GM18526 (cell line): ENCODE measurements at regions not wholly inside any gene's neighbourhood (a gene's known extent, or its start where the extent isn't known, plus 50 kb on each side); places are given as distances from the start of the nearest gene placed in this dataset.

Experiments
- POLR2A ChIP-seq: IDR thresholded peaks from 3 replicates; pipeline ENCODE4 v1.6.1; 2011; ENCODE audit not compliant: insufficient read length; ENCODE audit errors: extremely low read depth

DNA sequence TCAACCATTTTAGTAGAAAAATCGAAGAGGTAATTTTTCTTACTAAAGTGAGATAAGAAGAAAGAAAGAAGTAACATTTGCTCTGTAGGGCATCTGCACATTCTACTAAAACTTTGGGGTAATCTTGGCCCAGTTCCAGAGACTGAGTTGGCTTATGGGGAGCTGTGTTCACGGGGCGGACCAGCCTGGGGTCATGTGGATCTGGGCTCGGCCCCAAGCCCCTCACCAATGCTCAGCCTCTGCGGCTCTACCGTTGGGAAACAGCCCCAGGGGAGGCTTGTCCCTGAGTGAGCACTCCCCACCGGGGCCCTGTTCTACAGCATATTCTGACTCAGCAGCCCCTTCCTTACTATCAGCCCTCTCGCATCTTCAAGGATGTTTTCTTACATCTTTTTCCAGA is 132.3 kb downstream of the RTP5 start:
- TF ChIP-seq POLR2A = no peak

- TF ChIP-seq POLR2A = no peak
These were observed 133.4 kb downstream of the RTP5 start for GRCh38 chr2:242002944-242003343.

DNA sequence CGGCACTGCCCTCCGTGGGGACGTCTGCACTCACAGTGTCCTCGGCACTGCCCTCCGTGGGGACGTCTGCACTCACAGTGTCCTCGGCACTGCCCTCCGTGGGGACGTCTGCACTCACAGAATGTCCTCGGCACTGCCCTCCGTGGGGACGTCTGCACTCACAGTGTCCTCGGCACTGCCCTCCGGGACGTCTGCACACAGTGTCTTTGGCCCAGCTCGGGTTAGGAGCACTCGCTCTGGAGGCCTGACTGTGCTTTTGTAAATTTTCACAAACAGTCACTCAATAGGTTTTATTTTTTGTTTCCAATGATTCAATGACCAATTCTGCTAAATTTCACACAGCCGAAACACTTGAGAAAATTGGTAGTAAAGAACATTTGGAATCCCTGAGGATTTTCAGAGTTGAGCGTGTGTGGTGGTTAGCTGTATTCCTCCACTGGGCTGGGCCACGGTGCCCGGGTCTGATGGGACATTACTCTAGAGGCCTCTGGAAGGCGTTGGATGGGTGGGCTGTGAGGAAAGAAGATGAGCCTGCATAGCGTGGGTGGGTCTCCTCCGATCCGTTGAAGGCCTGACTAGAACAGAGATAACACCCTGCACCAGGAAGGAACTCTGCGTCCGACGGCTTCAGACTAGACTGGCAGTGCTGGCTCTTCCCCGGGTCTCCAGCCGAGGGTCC is 134.8 kb downstream of the RTP5 start:
- TF ChIP-seq POLR2A = no peak

- TF ChIP-seq POLR2A = no peak
These were observed 135.3 kb downstream of the RTP5 start for GRCh38 chr2:242004902-242005230.

DNA sequence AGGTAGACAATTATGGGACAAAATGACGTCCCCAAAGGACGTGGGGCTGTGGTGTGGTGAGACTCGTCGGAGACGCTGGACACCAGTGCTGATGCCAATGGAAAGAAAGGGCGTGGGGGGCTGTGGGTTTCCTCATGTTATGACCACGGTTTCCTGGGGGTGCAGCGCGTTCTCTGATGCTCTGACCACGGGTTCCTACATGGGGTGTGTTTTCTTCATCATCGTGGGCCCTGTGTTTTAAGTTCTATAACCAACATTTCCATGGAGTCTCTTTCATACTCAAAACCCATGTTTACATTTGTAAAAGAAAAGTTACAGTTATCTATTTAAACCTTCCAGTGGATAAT is 141.6 kb downstream of the RTP5 start:
- TF ChIP-seq POLR2A = no peak

- no peak for TF ChIP-seq POLR2A
These were observed 142.0 kb downstream of the RTP5 start for GRCh38 chr2:242011516-242011915.

GRCh38 chr2:242011991-242012764 is 142.6 kb downstream of the RTP5 start:
- no peak for TF ChIP-seq POLR2A

DNA sequence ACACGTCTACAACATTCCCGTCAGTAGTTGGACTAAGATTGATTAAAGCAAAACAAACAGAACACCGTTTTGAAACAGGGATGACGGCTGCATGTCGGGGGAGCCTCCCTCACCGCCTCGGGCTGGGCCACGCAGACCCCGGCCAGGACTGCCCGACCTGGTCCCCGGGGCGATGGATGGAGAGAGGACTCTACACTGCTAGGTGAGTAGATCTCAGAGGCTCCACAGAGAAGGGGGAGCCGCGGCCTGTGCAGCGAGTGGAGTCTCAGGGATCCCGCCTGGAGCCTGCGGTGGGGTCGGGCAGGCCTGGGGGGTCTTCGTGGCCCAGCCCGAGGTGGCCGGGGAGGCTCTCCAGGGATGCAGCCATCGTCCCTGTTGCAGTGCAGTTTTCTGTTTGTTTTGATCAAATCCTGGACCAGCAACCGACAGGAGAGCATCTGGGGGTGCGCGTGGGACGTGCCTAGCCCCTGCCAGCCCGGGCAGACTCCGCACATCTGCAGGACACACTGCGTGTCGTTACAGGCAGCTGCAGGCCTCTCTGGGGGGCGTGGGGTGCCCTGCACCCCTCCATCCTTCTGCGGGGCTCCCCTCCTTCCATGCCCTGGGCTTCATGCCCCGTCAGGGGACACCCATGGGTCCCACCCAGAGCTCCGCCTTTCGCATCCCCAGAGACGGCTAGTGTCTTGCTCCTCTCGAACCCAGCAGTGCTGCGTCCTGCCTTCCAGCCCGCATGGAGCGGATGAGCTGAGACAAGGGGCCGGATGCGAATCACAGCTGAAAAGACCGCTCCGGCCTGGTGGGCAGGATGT is 143.6 kb downstream of the RTP5 start:
- TF ChIP-seq POLR2A = no peak

DNA sequence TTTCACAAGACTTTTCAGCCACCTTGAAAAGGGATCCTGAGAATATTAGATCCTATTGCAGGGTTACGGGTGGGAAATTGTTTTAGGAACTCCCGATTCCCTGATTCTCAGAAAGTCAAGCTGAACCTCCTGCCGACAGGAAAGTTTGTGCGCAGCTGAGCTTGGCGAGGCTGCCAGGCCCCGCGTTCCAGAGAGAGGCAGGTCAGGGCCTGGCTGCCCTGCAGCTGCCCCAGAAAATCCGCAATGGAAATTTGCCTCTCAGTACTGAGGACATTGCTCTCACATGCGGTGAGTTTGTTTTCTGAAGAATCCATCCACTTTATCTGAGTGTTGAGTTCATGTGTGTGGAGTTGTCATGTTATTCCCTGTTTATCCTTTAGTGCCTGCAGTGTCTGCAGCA is 144.2 kb downstream of the RTP5 start:
- no peak for TF ChIP-seq POLR2A

DNA sequence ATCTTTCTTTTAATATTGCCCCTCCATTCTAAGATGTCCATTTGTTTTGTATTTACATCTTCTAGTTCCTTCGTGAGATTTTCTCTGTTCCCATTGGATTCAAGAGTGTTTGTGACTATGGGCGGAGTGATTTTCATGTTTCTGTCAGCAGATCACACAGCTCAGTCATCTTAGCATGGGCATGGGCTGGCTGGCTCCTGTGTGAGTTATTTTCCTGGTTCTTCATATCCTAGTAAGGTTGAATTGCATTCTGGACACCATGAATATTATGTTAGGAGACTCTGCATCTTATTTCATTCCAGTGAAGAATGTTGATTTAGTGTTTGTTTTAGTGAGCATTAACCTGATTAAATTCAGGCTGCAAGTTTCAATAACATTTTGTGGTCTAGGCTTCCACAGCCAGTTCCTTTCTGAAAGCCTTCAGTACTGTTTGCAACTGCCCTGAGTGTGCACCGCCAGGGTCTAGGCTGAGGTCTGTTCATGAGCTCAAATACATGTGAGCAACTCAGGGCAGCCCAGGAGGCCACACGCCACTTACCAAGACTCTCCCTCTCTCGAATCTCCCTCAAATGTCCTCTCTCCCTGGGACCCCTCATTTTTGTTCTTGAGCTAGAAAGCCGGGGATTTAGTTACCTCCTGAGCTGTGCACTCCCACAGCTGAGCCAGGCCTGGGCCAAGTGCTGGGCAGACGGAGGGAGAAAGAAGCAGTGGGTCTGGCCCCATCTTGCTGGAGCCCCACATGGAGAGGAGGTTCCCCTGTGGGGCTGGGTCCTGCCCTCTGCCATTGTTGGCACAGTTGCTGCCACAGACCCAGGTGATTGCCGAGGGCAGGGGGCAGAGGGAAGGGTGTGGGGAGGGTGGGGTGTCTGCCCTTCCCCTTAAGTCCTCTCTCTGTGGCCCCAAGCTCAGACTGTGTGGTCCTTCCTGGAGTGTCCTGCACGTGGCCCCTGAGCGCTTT is 145.9 kb downstream of the RTP5 start:
- no peak for TF ChIP-seq POLR2A

GRCh38 chr2:242017086-242017485 is 147.6 kb downstream of the RTP5 start:
- TF ChIP-seq POLR2A = no peak

DNA sequence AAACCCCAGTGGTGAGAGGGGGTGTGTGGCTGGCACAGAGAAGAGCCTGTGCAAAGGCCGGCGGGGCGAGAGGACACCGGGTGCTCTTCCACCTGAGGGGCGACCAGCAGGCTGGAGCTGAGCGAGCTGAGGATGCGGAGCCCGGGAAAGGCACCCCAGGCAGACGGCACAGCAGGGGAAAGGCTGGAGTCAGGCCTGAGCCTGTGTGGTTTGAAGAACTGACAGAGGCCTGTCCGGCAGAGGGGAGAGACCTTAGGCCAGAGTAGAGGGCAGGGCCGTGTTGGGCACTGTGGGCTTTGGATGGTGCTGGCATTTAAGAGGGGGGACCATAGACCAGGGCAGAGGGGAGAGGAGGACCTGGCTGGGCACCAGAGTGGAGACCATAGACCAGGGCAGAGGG is 149.8 kb downstream of the RTP5 start:
- no peak for TF ChIP-seq POLR2A

GRCh38 chr2:242020196-242021004 is 150.9 kb downstream of the RTP5 start:
- TF ChIP-seq POLR2A = no peak

DNA sequence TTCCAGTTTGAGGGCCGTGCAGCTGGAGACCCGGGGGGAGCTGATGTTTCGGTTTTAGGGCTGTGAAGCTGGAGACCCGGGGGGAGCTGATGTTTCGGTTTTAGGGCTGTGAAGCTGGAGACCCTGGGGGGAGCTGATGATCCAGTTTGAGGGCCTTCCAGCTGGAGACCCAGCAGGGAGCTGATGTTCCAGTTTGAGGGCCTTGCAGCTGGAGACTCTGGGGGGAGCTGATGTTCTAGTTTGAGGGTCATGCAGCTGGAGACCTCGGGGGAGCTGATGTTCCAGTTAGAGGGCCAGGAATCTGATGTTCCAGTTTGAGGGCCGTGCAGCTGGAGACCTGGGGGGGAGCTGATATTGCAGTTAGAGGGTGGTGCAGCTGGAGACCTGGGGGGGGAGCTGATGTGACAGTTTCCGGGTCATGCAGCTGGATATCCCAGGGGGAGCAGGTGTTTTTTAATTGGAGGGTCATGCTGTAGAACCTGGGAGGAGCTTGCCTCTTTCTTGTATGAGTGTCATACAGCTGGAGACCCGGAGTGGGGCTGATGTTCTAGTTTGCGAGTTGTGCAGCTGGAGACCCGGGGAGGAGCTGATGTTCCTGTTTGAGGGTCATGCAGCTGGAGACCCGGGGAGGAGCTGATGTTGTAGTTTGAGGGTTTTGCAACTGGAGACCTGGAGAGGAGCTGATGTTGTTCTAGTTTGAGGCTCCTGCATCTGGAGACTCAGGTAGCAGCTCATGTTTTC is 153.2 kb downstream of the RTP5 start:
- TF ChIP-seq POLR2A = no peak

DNA sequence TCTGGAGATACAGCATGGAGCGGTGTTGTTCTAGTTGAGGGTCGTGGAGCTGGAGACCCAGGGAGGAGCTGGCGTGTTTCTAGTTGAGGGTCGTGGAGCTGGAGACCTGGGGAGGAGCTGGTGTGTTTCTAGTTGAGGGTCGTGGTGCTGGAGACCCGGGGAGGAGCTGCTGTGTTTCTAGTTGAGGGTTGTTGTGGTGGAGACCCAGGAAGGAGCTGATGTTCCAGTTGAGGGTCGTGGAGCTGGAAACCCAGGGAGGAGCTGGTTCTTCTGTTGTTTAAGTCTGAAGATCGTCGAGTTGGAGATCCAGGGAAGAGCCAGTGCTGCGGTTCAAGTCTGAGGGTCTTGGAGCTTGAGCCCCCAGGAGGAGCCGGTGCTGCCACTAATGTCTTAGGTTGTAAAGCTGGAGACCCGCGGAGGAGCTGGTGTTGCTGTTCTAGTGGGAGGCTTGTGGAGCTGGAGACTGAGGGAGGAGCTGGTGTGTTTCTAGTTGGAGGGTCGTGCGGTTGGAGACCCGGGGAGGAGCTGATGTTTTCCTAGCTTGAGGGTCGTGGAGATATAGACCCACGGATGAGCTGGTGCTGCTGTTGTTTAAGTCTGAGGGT is 155.3 kb downstream of the RTP5 start:
- TF ChIP-seq POLR2A = no peak
